H9 (cell line): ENCODE measurements at regions not wholly inside any gene's neighbourhood (a gene's known extent, or its start where the extent isn't known, plus 50 kb on each side); places are given as distances from the start of the nearest gene placed in this dataset.
A peak's percentile ranks its signal among the peaks of the same experiment; 100 is the strongest.
"Not testable (repeated sequence)": the region's sequence is repeated elsewhere in the genome, so short reads cannot be mapped to it uniquely, and the experiment has no call there.

Source experiments
- DNase-seq: peaks from one replicate; pipeline ENCODE4 v3.0.0-alpha.2; 2017
- H2AFZ ChIP-seq: one replicate; pipeline ENCODE4 v1.6.1; 2013; ENCODE audit warnings: mild to moderate bottlenecking, low read length, control low read depth, moderate library complexity
- H2AK5ac ChIP-seq: 2 replicates; pipeline ENCODE4 v1.6.1; 2013; ENCODE audit warnings: low read length, control low read depth, mixed read lengths; ENCODE audit not compliant: insufficient read length
- H2BK120ac ChIP-seq: one replicate; pipeline ENCODE4 v1.6.1; 2013; ENCODE audit warnings: low read depth, mild to moderate bottlenecking, low read length, control low read depth, inconsistent platforms; ENCODE audit not compliant: poor library complexity, severe bottlenecking
- H2BK12ac ChIP-seq: 2 replicates; pipeline ENCODE4 v1.6.1; 2013; ENCODE audit warnings: low read length, control low read depth, mixed read lengths, low read depth; ENCODE audit not compliant: insufficient read length
- H2BK15ac ChIP-seq: 2 replicates; pipeline ENCODE4 v1.6.1; 2013; ENCODE audit warnings: low read depth, low read length, control low read depth
- H2BK20ac ChIP-seq: one replicate; pipeline ENCODE4 v1.6.1; 2013; ENCODE audit warnings: low read depth, mild to moderate bottlenecking, low read length, control low read depth, inconsistent platforms; ENCODE audit not compliant: poor library complexity, severe bottlenecking
- H2BK5ac ChIP-seq: 2 replicates; pipeline ENCODE4 v1.6.1; 2013; ENCODE audit warnings: low read length, control low read depth, mixed read lengths; ENCODE audit not compliant: insufficient read length
- H3K14ac ChIP-seq: 2 replicates; pipeline ENCODE4 v1.6.1; 2013; ENCODE audit warnings: low read length, control low read depth; ENCODE audit not compliant: insufficient read depth
- H3K18ac ChIP-seq: 2 replicates; pipeline ENCODE4 v1.6.1; 2013; ENCODE audit warnings: low read depth, mild to moderate bottlenecking, mixed read lengths, low read length, control low read depth; ENCODE audit not compliant: insufficient read length
- H3K23ac ChIP-seq: 2 replicates; pipeline ENCODE4 v1.6.1; 2013; ENCODE audit warnings: low read length, control low read depth, mixed read lengths, low read depth; ENCODE audit not compliant: insufficient read length
- H3K23me2 ChIP-seq: 2 replicates; pipeline ENCODE4 v1.6.1; 2013; ENCODE audit warnings: low read depth, mild to moderate bottlenecking, mixed read lengths, low read length, control low read depth; ENCODE audit not compliant: insufficient read length, poor library complexity, severe bottlenecking
- H3K27ac ChIP-seq: 2 replicates; pipeline ENCODE4 v1.5.1; 2013; ENCODE audit warnings: low read length, control low read depth, mixed read lengths, low read depth; ENCODE audit not compliant: insufficient read length
- H3K27me3 ChIP-seq: 2 replicates; pipeline ENCODE4 v1.6.1; 2013; ENCODE audit warnings: low read length, control low read depth, inconsistent platforms; ENCODE audit not compliant: insufficient read depth
- H3K4ac ChIP-seq: 2 replicates; pipeline ENCODE4 v1.6.1; 2013; ENCODE audit warnings: low read depth, mild to moderate bottlenecking, control low read depth, inconsistent platforms, low read length, moderate library complexity
- H3K4me1 ChIP-seq: 2 replicates; pipeline ENCODE4 v1.6.1; 2013; ENCODE audit warnings: low read length, control low read depth, inconsistent platforms; ENCODE audit not compliant: insufficient read depth
- H3K4me2 ChIP-seq: 2 replicates; pipeline ENCODE4 v1.6.1; 2013; ENCODE audit warnings: low read length, control low read depth, mixed read lengths; ENCODE audit not compliant: insufficient read length, insufficient read depth
- H3K56ac ChIP-seq: 2 replicates; pipeline ENCODE4 v1.6.1; 2013; ENCODE audit warnings: low read depth, mild to moderate bottlenecking, mixed read lengths, low read length, control low read depth; ENCODE audit not compliant: insufficient read length
- H3K79me1 ChIP-seq: 2 replicates; pipeline ENCODE4 v1.6.1; 2013; ENCODE audit warnings: low read depth, mild to moderate bottlenecking, moderate library complexity, low read length, control low read depth, inconsistent platforms; ENCODE audit not compliant: insufficient read depth, poor library complexity, severe bottlenecking
- H3K79me2 ChIP-seq: 2 replicates; pipeline ENCODE4 v1.6.1; 2013; ENCODE audit warnings: low read length, control low read depth, inconsistent platforms; ENCODE audit not compliant: insufficient read depth
- H3K9ac ChIP-seq: 2 replicates; pipeline ENCODE4 v1.6.1; 2013; ENCODE audit warnings: low read length, control low read depth, mixed read lengths; ENCODE audit not compliant: insufficient read length; ENCODE audit errors: extremely low read depth
- H3K9me3 ChIP-seq: one replicate; pipeline ENCODE4 v1.6.1; 2013; ENCODE audit warnings: low read depth, low read length, inconsistent platforms; ENCODE audit not compliant: control insufficient read depth
- H3T11ph ChIP-seq: one replicate; pipeline ENCODE4 v1.6.1; 2013; ENCODE audit warnings: mild to moderate bottlenecking, low read length, control low read depth, inconsistent platforms
- H4K20me1 ChIP-seq: one replicate; pipeline ENCODE4 v1.6.1; 2013; ENCODE audit not compliant: control insufficient read depth, insufficient read length, insufficient read depth
- H4K5ac ChIP-seq: 2 replicates; pipeline ENCODE4 v1.6.1; 2013; ENCODE audit warnings: low read depth, mild to moderate bottlenecking, mixed read lengths, low read length, control low read depth; ENCODE audit not compliant: insufficient read length
- H4K8ac ChIP-seq: replicated peaks from 2 replicates; pipeline ENCODE4 v1.6.1; 2013; ENCODE audit warnings: low read length, control low read depth, mixed read lengths, low read depth; ENCODE audit not compliant: insufficient read length
- H4K91ac ChIP-seq: 2 replicates; pipeline ENCODE4 v1.6.1; 2013; ENCODE audit warnings: low read depth, mild to moderate bottlenecking, moderate library complexity, mixed read lengths, low read length, control low read depth; ENCODE audit not compliant: insufficient read length
- H3K27ac Mint-ChIP-seq, 3 experiments: 2 replicates in 2 of 3; 3 replicates in 1 of 3; pipeline ENCODE4 v1.8.0; 2020 to 2021; ENCODE audit warnings: mixed read lengths in 3 of 3, mild to moderate bottlenecking in 1 of 3, moderate library complexity in 1 of 3
- H3K27me3 Mint-ChIP-seq: 2 replicates; pipeline ENCODE4 v1.8.0; 2021; ENCODE audit warnings: low read depth, mild to moderate bottlenecking, moderate library complexity, mixed read lengths
- H3K36me3 Mint-ChIP-seq, 3 experiments: 2 replicates in 2 of 3; 3 replicates in 1 of 3; pipeline ENCODE4 v1.8.0; 2020 to 2021; ENCODE audit warnings: low read depth in 3 of 3, mixed read lengths in 3 of 3; ENCODE audit not compliant: insufficient read depth in 1 of 3
- H3K4me1 Mint-ChIP-seq, 2 experiments: 2 replicates each; pipeline ENCODE4 v1.8.0; 2020; ENCODE audit warnings: mixed read lengths in 2 of 2
- H3K4me3 Mint-ChIP-seq, 2 experiments: 2 replicates in 1 of 2; 3 replicates in 1 of 2; pipeline ENCODE4 v1.8.0; 2020 to 2021; ENCODE audit warnings: mild to moderate bottlenecking in 2 of 2, mixed read lengths in 2 of 2, moderate library complexity in 1 of 2
- H3K9me3 Mint-ChIP-seq, 2 experiments: 2 replicates in 1 of 2; 3 replicates in 1 of 2; pipeline ENCODE4 v1.8.0; 2020; ENCODE audit warnings: mild to moderate bottlenecking in 2 of 2, mixed read lengths in 2 of 2, moderate library complexity in 1 of 2
- CTCF ChIP-seq: fragments of 200-600 bp; sonication (generic); conservative IDR thresholded peaks from 3 replicates; pipeline ENCODE4 v1.8.0; 2021; ENCODE audit warnings: antibody characterized with exemption, mild to moderate bottlenecking
- WGBS: extraction: QIAGEN DNeasy Blood & Tissue Kit; methylation state at CpG from one replicate; pipeline ENCODE4 v1.1.7; 2013; ENCODE audit warnings: missing lambda C conversion rate, low lambda C conversion rate, mixed read lengths; ENCODE audit not compliant: insufficient read length; ENCODE audit errors: extremely low coverage; 5-methylcytosine and 5-hydroxymethylcytosine counted together

- H3T11ph ChIP-seq, H2AFZ ChIP-seq, H2BK12ac ChIP-seq, H4K20me1 ChIP-seq, H3K9me3 ChIP-seq, H4K91ac ChIP-seq, H3K56ac ChIP-seq, H2AK5ac ChIP-seq, H3K4me2 ChIP-seq, H3K27ac Mint-ChIP-seq, H3K4me1 Mint-ChIP-seq, H2BK20ac ChIP-seq, H2BK120ac ChIP-seq, H3K79me1 ChIP-seq, H3K18ac ChIP-seq, H3K23ac ChIP-seq, H3K9ac ChIP-seq, H3K4ac ChIP-seq, H2BK15ac ChIP-seq, H3K27me3 ChIP-seq, H3K4me1 ChIP-seq, H4K8ac ChIP-seq, H4K5ac ChIP-seq, H3K27me3 Mint-ChIP-seq, H3K27ac ChIP-seq, H3K79me2 ChIP-seq, DNase-seq, H3K23me2 ChIP-seq, H3K14ac ChIP-seq, H3K4me3 Mint-ChIP-seq, H2BK5ac ChIP-seq: not testable (repeated sequence)
- peaks cover 36 to 41% (median 41%) of the 10 kb centered on the region in 3 experiments for H3K36me3 Mint-ChIP-seq
- H3K9me3 Mint-ChIP-seq = peaks cover 27 to 28% of the 10 kb centered on the region in 2 experiments
- WGBS = no CpG with 5 or more reads among the region's 4 CpGs
- TF ChIP-seq CTCF = peak; percentile 59
Observed at GRCh38 chr1:224004552-224005315, 109.2 kb upstream of the FBXO28 start.

- Mint-ChIP-seq H3K36me3 (peaks cover 34 to 40% (median 39%) of the 10 kb centered on the region in 3 experiments), H3K9me3 (peaks cover 27% of the 10 kb centered on the region in 2 experiments)
- not testable (repeated sequence) for H3K4ac ChIP-seq, H3K14ac ChIP-seq, DNase-seq, H3K27me3 ChIP-seq, H2BK20ac ChIP-seq, H2BK12ac ChIP-seq, H3K4me2 ChIP-seq, H4K8ac ChIP-seq, H2BK5ac ChIP-seq, H3K9ac ChIP-seq, H3K56ac ChIP-seq, H2BK120ac ChIP-seq, H2AFZ ChIP-seq, H2BK15ac ChIP-seq, H3K9me3 ChIP-seq, H3K4me1 ChIP-seq, H3K79me2 ChIP-seq, H3K27ac Mint-ChIP-seq, H4K5ac ChIP-seq, H3T11ph ChIP-seq, H3K79me1 ChIP-seq, H3K27me3 Mint-ChIP-seq, H3K4me3 Mint-ChIP-seq, H3K27ac ChIP-seq, H3K23ac ChIP-seq, H4K91ac ChIP-seq, H3K18ac ChIP-seq, H2AK5ac ChIP-seq, H3K4me1 Mint-ChIP-seq, H3K23me2 ChIP-seq, H4K20me1 ChIP-seq
- no CpG with 5 or more reads among the region's 1 CpG for WGBS
Observed at GRCh38 chr1:224003896-224004295, 110.0 kb upstream of the FBXO28 start.
